Mammary epithelial cell (primary cell): ENCODE measurements at regions not wholly inside any gene's neighbourhood (a gene's known extent, or its start where the extent isn't known, plus 50 kb on each side); places are given as distances from the start of the nearest gene placed in this dataset.

Experiments used
- EZH2 ChIP-seq: IDR thresholded peaks from 2 replicates; pipeline ENCODE4 v1.6.1; 2012; ENCODE audit warnings: low read length, inconsistent platforms, borderline replicate concordance
- TF ChIP-seq, protein P1 (sequence below), 2 donors: IDR thresholded peaks in 1 of 2; conservative IDR thresholded peaks in 1 of 2; 2 replicates each; pipeline ENCODE4 v1.5.1; 2011 to 2012; ENCODE audit warnings: inconsistent platforms in 2 of 2, low read length in 2 of 2, mild to moderate bottlenecking in 2 of 2, control low read depth in 1 of 2, low read depth in 1 of 2; ENCODE audit not compliant: insufficient read depth in 1 of 2; ENCODE audit errors: extremely low read depth in 1 of 2

DNA sequence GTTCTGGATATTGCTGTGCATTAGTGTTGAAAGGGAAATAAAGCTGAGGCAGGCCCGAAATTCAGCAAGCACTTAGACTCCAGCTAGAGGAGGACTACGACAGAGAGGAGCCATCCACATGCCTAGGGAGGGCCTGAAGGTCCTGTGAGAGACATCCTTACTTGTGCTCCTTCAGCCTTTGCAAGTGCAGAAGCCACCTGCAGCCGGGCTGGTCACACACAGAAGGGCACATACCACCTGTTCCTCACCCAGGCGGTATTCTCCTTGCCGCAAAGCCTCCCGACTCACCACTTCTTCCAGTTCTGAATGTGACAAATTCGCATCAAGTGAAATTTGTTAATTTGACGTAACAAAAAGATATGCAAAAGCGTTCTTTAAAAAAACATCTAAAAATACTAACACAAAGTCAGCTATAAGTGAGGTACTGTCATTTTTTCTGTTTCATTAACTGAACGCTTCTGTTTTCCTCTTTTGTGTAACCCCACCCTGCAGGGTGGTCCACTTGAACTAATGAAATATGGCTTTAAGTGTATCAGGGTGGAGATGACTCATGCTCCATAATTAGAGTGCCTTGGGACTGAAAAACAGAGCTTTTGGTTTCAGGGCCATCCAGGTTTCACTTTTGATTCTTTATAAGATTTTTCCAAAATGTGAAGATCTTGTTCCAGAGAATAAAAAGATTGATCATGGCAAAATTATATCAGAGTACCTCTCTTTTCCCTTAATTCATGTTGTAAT lies 467.9 kb upstream of the ATP11B start:
- TF ChIP-seq, protein P1, sequence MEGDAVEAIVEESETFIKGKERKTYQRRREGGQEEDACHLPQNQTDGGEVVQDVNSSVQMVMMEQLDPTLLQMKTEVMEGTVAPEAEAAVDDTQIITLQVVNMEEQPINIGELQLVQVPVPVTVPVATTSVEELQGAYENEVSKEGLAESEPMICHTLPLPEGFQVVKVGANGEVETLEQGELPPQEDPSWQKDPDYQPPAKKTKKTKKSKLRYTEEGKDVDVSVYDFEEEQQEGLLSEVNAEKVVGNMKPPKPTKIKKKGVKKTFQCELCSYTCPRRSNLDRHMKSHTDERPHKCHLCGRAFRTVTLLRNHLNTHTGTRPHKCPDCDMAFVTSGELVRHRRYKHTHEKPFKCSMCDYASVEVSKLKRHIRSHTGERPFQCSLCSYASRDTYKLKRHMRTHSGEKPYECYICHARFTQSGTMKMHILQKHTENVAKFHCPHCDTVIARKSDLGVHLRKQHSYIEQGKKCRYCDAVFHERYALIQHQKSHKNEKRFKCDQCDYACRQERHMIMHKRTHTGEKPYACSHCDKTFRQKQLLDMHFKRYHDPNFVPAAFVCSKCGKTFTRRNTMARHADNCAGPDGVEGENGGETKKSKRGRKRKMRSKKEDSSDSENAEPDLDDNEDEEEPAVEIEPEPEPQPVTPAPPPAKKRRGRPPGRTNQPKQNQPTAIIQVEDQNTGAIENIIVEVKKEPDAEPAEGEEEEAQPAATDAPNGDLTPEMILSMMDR (conservative IDR thresholded peaks at IDR 0.05 in 1 of 2, IDR thresholded peaks at IDR 0.05 in 1 of 2; ENCODE audit: extremely low read depth in 1 of 2, insufficient read depth in 1 of 2, low read depth in 1 of 2, low read length in 2 of 2) = no peak
- no peak for TF ChIP-seq EZH2
